Natural killer cell treated with Interleukin-12 subunit alpha and Interleukin-12 subunit beta and Interleukin-15 and Interleukin-18, amount 100 ng/mL, for 72 hours (primary cell): ENCODE measurements at regions not wholly inside any gene's neighbourhood (a gene's known extent, or its start where the extent isn't known, plus 50 kb on each side); places are given as distances from the start of the nearest gene placed in this dataset.
"Not testable (repeated sequence)": the region's sequence is repeated elsewhere in the genome, so short reads cannot be mapped to it uniquely, and the experiment has no call there.

Source experiments
- ATAC-seq, 2 donors: fragments of 150-1000 bp; cut with Tn5 transposase in 1 of 2; sonication (Bioruptor Pico), chemical (Tn5 transposase) in 1 of 2; 2 replicates each; pipeline ENCODE4 v1.10.0; 2021
- DNase-seq: peaks from one replicate; pipeline ENCODE4 v3.0.0; 2022; ENCODE audit warnings: low spot score
- H3K27ac Mint-ChIP-seq, 2 donors: 1 replicate in 1 of 2; 2 replicates in 1 of 2; pipeline ENCODE4 v1.8.0; 2022; ENCODE audit warnings: mixed read lengths in 2 of 2, mild to moderate bottlenecking in 1 of 2, moderate library complexity in 1 of 2
- H3K27me3 Mint-ChIP-seq, 2 donors: 1 replicate in 1 of 2; 2 replicates in 1 of 2; pipeline ENCODE4 v1.8.0; 2022; ENCODE audit warnings: mixed read lengths in 2 of 2
- H3K36me3 Mint-ChIP-seq: one replicate; pipeline ENCODE4 v1.8.0; 2022; ENCODE audit warnings: mixed read lengths
- H3K4me1 Mint-ChIP-seq, 2 donors: 1 replicate in 1 of 2; 2 replicates in 1 of 2; pipeline ENCODE4 v1.8.0; 2022; ENCODE audit warnings: low read depth in 2 of 2, mixed read lengths in 2 of 2, mild to moderate bottlenecking in 1 of 2
- H3K4me3 Mint-ChIP-seq: one replicate; pipeline ENCODE4 v1.8.0; 2022; ENCODE audit warnings: mixed read lengths
- H3K9me3 Mint-ChIP-seq: 2 replicates; pipeline ENCODE4 v1.8.0; 2022; ENCODE audit warnings: mixed read lengths

DNA sequence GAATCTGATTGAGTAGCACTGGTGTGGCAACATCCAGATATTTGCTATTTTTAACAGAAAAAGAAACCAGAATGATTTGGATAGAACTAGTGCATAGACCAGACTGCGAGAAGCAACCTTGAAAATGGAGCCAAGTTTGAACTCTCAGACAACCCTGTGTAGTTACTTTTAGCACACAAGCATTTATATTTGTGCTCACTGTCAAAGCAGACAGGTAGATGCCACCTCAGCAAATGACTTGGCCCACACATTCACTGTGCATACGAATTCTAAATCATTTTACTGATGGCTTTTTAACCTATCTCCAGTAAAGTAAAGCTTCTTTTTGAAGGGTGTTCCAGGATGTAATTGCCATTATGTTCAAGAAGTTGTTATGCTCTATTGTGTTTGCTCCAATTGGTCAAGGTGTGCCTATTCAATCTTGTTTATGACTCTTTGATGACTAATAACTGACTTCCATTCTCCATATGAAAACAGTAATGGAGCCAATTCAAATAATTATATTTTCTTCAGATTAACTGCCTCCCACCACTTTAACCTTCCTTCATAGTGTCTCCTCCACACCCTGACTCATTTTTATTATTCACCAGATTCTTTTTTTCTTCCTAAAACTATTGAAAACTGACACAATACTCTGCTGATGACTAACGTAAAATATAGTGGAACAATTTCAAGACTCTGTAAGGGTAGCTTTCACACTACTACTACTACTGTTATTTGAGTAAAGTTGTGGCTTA, 138.5 kb downstream of the CCER1 start:
- DNase-seq (no peak), ATAC-seq (no peak)
- H3K4me1 Mint-ChIP-seq: no peaks in the 10 kb centered on the region
- no peaks in the 10 kb centered on the region for H3K27me3 Mint-ChIP-seq
- no peak overlapping the region for H3K4me3 Mint-ChIP-seq
- no peaks in the 10 kb centered on the region for H3K36me3 Mint-ChIP-seq
- H3K27ac Mint-ChIP-seq: no peak overlapping the region
- peaks cover 12% of the 10 kb centered on the region for H3K9me3 Mint-ChIP-seq

GRCh38 chr12:90809940-90810339, 145.0 kb downstream of the CCER1 start:
- ATAC-seq: no peak
- Mint-ChIP-seq H3K27me3 (no peaks in the 10 kb centered on the region), H3K36me3 (no peaks in the 10 kb centered on the region), H3K27ac (no peak overlapping the region), H3K9me3 (peaks cover 6% of the 10 kb centered on the region), H3K4me3 (no peak overlapping the region), H3K4me1 (no peaks in the 10 kb centered on the region)
- DNase-seq: no peak

DNA sequence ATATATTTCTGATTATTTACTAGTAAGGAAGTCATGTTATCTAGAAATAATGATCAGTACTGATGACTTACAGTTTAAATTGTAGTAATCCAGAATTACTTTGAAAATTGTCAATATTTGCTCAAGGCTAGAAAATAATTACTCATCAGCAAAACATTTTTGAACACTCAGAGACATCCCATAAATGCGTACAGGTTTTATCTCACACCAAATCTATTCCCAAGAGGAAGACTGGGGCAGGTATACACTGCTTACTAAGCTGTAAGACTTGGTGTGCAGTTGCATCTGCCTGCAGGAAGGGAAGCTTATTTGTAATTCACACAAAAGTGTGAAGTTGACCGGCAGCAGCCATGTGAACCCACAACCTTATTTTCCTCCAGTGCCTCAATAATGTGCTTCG, 146.4 kb downstream of the CCER1 start:
- Mint-ChIP-seq H3K27me3 (no peaks in the 10 kb centered on the region), H3K4me1 (no peaks in the 10 kb centered on the region), H3K4me3 (no peak overlapping the region), H3K36me3 (no peaks in the 10 kb centered on the region), H3K9me3 (peaks cover 3% of the 10 kb centered on the region), H3K27ac (no peak overlapping the region)
- DNase-seq (no peak), ATAC-seq (no peak)

DNA sequence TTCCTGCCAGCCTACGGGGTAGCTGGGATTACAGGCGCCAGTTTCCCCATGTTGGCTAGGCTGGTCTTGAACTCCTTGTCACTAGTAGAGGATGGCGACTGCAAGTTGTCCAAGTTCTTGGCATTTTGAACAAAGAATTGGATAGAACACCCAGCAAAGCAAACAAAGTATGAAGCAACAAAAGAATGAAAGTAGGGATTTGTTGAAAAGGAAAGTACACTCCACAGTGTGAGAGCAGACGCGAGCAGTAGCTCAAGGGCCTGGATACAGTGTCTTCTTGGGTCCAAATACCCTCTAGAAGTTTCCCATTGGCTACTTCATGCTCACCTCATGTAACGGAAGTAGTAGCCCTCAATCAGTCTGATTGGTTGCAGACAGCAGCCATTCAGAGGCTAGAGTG, 152.2 kb downstream of the CCER1 start:
- H3K9me3 Mint-ChIP-seq: peaks cover 3% of the 10 kb centered on the region
- no peak overlapping the region for H3K4me3 Mint-ChIP-seq
- H3K4me1 Mint-ChIP-seq: no peaks in the 10 kb centered on the region
- ATAC-seq (no peak), DNase-seq (no peak)
- H3K27me3 Mint-ChIP-seq: no peaks in the 10 kb centered on the region
- no peak overlapping the region for H3K27ac Mint-ChIP-seq
- no peaks in the 10 kb centered on the region for H3K36me3 Mint-ChIP-seq

- Mint-ChIP-seq H3K27ac (no peak overlapping the region), H3K27me3 (no peaks in the 10 kb centered on the region), H3K36me3 (no peaks in the 10 kb centered on the region), H3K4me1 (no peaks in the 10 kb centered on the region), H3K9me3 (peaks cover 3% of the 10 kb centered on the region), H3K4me3 (no peak overlapping the region)
- DNase-seq (no peak), ATAC-seq (no peak)
These were observed 153.2 kb downstream of the CCER1 start for GRCh38 chr12:90801776-90802175.

- H3K9me3 Mint-ChIP-seq: peaks cover 6% of the 10 kb centered on the region
- no peak for ATAC-seq
- DNase-seq: no peak
- no peak overlapping the region for H3K4me3 Mint-ChIP-seq
- H3K4me1 Mint-ChIP-seq: no peaks in the 10 kb centered on the region
- no peaks in the 10 kb centered on the region for H3K27me3 Mint-ChIP-seq
- H3K27ac Mint-ChIP-seq: no peak overlapping the region
- no peaks in the 10 kb centered on the region for H3K36me3 Mint-ChIP-seq
These were observed 160.8 kb downstream of the CCER1 start for GRCh38 chr12:90794212-90794611.

- not testable (repeated sequence) for H3K27ac Mint-ChIP-seq, ATAC-seq, DNase-seq, H3K4me1 Mint-ChIP-seq, H3K9me3 Mint-ChIP-seq, H3K27me3 Mint-ChIP-seq, H3K36me3 Mint-ChIP-seq, H3K4me3 Mint-ChIP-seq
These were observed 162.3 kb downstream of the CCER1 start for GRCh38 chr12:90792718-90793117.

GRCh38 chr12:90791445-90791844, 163.5 kb downstream of the CCER1 start:
- no peak for ATAC-seq
- Mint-ChIP-seq H3K9me3 (peaks cover 4% of the 10 kb centered on the region), H3K27me3 (no peaks in the 10 kb centered on the region), H3K4me3 (no peak overlapping the region), H3K36me3 (no peaks in the 10 kb centered on the region), H3K4me1 (no peaks in the 10 kb centered on the region), H3K27ac (no peak overlapping the region)
- DNase-seq: no peak

DNA sequence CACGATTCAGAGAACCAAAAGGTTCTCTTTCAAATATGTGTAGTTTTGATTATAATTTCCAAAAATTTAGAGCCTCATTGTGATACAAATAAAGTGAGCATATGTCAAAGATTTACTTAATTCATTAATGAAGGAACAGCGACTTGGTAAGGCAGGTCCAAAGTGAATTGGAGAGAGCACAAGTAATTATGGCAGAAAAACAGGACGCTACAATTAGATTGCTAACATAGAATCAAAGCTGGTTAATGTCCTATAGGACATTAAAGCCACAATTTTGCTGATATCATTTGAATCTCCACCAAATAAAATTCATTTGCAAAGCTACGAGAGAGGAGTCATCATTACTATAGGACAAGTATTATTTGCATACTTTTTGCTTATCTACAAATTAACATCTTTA, 164.2 kb downstream of the CCER1 start:
- ATAC-seq (no peak), DNase-seq (no peak)
- Mint-ChIP-seq H3K27ac (no peak overlapping the region), H3K9me3 (peaks cover 4% of the 10 kb centered on the region), H3K36me3 (no peaks in the 10 kb centered on the region), H3K4me1 (no peaks in the 10 kb centered on the region), H3K27me3 (no peaks in the 10 kb centered on the region), H3K4me3 (no peak overlapping the region)

DNA sequence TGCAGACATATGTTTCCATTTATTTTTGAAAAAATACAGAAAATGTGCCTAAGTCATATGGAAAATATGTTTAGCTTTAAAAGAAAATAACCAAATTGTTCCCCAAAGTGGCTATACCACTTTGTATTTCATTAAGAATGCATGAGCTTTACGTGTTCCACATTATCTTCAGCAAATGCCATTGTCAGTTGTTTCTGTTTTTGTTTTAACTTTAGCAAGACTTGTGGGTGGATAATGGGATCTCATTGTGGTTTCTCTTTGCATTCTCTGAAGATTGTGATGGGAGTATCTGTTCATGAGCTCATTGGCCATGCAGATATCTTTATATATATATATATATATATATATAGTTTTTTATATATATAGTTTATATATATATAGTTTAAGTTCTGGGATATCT, 181.5 kb downstream of the CCER1 start:
- no peak overlapping the region for H3K4me3 Mint-ChIP-seq
- no peaks in the 10 kb centered on the region for H3K4me1 Mint-ChIP-seq
- ATAC-seq (no peak), DNase-seq (no peak)
- H3K36me3 Mint-ChIP-seq: no peaks in the 10 kb centered on the region
- no peaks in the 10 kb centered on the region for H3K27me3 Mint-ChIP-seq
- no peaks in the 10 kb centered on the region for H3K9me3 Mint-ChIP-seq
- H3K27ac Mint-ChIP-seq: no peak overlapping the region

GRCh38 chr12:90770861-90771260, 184.1 kb downstream of the CCER1 start:
- ATAC-seq (no peak), DNase-seq (no peak)
- Mint-ChIP-seq H3K9me3 (peaks cover 13% of the 10 kb centered on the region), H3K4me3 (no peak overlapping the region), H3K36me3 (no peaks in the 10 kb centered on the region), H3K27me3 (no peaks in the 10 kb centered on the region), H3K27ac (no peak overlapping the region), H3K4me1 (no peaks in the 10 kb centered on the region)

DNA sequence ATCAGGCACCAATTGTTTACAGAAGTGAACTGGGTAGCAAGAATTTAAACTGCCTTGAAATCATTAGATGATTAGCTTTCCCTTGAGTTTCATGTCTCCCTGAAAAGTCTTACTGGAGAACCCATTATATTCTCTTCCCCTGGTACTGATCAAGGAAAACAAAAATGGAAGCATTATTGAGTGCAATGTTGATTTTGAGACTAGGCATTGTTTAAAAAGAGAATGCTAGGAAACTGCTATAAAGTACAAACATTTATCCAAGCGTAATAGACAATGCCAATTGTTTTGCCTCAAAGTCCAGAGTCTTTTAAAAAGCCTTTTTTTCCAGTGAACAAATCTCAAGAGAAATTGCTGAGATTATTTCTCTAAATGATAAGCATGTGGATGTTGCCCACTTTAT, 197.0 kb downstream of the CCER1 start:
- no peak overlapping the region for H3K27ac Mint-ChIP-seq
- no peaks in the 10 kb centered on the region for H3K27me3 Mint-ChIP-seq
- no peak for ATAC-seq
- H3K4me3 Mint-ChIP-seq: no peak overlapping the region
- H3K36me3 Mint-ChIP-seq: no peaks in the 10 kb centered on the region
- no peaks in the 10 kb centered on the region for H3K4me1 Mint-ChIP-seq
- H3K9me3 Mint-ChIP-seq: peaks cover under 1% of the 10 kb centered on the region
- DNase-seq: no peak

DNA sequence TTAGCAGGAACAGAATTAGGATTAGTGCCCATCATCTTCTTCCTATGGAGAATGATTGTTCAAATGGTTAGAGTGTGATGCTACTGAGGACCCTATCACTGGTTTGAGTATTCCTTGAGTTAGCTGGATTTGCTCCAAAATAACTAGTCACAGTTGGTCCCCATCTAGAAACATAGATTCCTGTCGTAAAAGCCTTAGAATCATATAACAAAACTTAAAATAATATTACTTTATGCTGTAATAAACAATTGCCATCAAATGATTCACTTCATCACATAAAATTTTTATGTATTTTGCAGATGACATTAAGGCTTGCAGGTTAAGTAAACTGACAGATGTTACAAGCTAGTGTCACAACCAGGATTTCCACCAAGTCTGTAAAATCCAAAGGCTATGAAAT, 209.8 kb downstream of the CCER1 start:
- ATAC-seq: no peak
- H3K27me3 Mint-ChIP-seq: no peaks in the 10 kb centered on the region

DNA sequence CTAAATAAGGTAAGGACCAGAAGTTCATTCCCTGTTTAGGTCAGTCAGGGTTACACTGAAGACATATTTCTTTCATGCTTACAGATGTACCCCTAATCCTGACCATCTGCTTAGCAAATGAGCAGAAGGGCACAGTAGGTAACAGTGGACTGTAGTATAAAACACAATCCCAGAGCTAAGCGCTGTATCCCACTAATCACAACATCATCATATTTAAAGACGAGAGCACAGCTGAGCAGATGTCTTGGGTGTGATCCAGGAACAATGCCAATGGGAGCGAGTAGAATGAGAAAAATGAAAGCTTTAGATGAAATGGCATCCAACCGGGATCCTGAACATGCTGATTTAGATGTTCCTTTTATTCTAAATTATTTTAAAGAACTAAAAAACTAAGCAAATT, 213.4 kb downstream of the CCER1 start:
- ATAC-seq (no peak), DNase-seq (no peak)
- Mint-ChIP-seq H3K36me3 (no peaks in the 10 kb centered on the region), H3K9me3 (peaks cover 10% of the 10 kb centered on the region), H3K4me1 (no peaks in the 10 kb centered on the region), H3K4me3 (no peak overlapping the region), H3K27ac (no peak overlapping the region), H3K27me3 (no peaks in the 10 kb centered on the region)

More for the DNA sequence above, 209.8 kb downstream of the CCER1 start:
- Mint-ChIP-seq H3K27ac (no peak overlapping the region), H3K9me3 (peaks cover 16% of the 10 kb centered on the region), H3K4me3 (no peak overlapping the region), H3K36me3 (no peaks in the 10 kb centered on the region), H3K4me1 (no peaks in the 10 kb centered on the region)
- DNase-seq: no peak

DNA sequence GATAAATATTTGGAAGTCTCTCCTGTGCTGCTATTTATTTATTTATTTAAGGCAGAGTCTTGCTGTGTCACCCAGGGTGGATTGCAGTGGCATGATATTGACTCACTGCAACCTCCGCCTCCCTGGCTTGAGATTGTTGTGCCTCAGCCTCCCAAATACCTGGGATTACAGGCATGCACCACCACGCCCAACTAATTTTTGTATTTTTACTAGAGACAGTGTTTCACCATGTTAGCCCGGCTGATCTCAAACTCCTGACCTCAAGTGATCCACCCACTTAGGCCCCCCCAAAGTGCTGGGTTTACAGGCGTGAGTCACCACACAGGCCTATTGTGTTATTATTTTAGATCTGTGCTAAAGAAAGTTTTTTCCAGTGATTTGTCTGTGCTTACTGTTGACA, 225.2 kb downstream of the CCER1 start:
- no peaks in the 10 kb centered on the region for H3K36me3 Mint-ChIP-seq
- peaks cover 20% of the 10 kb centered on the region for H3K9me3 Mint-ChIP-seq
- ATAC-seq (no peak), DNase-seq (no peak)
- no peaks in the 10 kb centered on the region for H3K27me3 Mint-ChIP-seq
- no peaks in the 10 kb centered on the region for H3K4me1 Mint-ChIP-seq
- no peak overlapping the region for H3K27ac Mint-ChIP-seq
- H3K4me3 Mint-ChIP-seq: no peak overlapping the region
